Trophoblast cell (in vitro differentiated cells and primary cell): ENCODE measurements at regions not wholly inside any gene's neighbourhood (a gene's known extent, or its start where the extent isn't known, plus 50 kb on each side); places are given as distances from the start of the nearest gene placed in this dataset.

Source experiments
- DNase-seq, 2 donors: peaks; one replicate each; pipeline ENCODE4 v3.0.0-alpha.2; 2016
- H2AFZ ChIP-seq: 2 replicates; pipeline ENCODE4 v1.6.1; 2013; ENCODE audit warnings: low read length, moderate library complexity, mild to moderate bottlenecking; ENCODE audit not compliant: insufficient read depth, poor library complexity
- H2AK5ac ChIP-seq: 2 replicates; pipeline ENCODE4 v1.6.1; 2013; ENCODE audit warnings: mild to moderate bottlenecking, low read length
- H2BK120ac ChIP-seq: 2 replicates; pipeline ENCODE4 v1.6.1; 2013; ENCODE audit warnings: low read length, mild to moderate bottlenecking, moderate library complexity; ENCODE audit not compliant: insufficient read depth, poor library complexity
- H2BK12ac ChIP-seq: 2 replicates; pipeline ENCODE4 v1.6.1; 2013; ENCODE audit warnings: mild to moderate bottlenecking, low read length, moderate library complexity
- H2BK5ac ChIP-seq: 2 replicates; pipeline ENCODE4 v1.6.1; 2013; ENCODE audit warnings: low read length, low read depth, moderate library complexity, mild to moderate bottlenecking; ENCODE audit not compliant: poor library complexity
- H3K14ac ChIP-seq: 2 replicates; pipeline ENCODE4 v1.6.1; 2013; ENCODE audit warnings: mild to moderate bottlenecking, low read length
- H3K18ac ChIP-seq: 2 replicates; pipeline ENCODE4 v1.6.1; 2013; ENCODE audit warnings: mild to moderate bottlenecking, low read length
- H3K23ac ChIP-seq: 2 replicates; pipeline ENCODE4 v1.6.1; 2013; ENCODE audit warnings: low read length
- H3K27ac ChIP-seq: 2 replicates; pipeline ENCODE4 v1.5.1; 2013; ENCODE audit warnings: low read depth, mild to moderate bottlenecking, inconsistent platforms, low read length, moderate library complexity
- H3K27me3 ChIP-seq: 2 replicates; pipeline ENCODE4 v1.6.1; 2013; ENCODE audit warnings: inconsistent platforms, mild to moderate bottlenecking, low read length, moderate library complexity; ENCODE audit not compliant: insufficient read depth
- H3K36me3 ChIP-seq, 2 experiments: 1 replicate in 1 of 2; 2 replicates in 1 of 2; pipeline ENCODE4 v1.6.1; 2013; ENCODE audit warnings: low read length in 2 of 2, mild to moderate bottlenecking in 2 of 2, moderate library complexity in 1 of 2; ENCODE audit not compliant: insufficient read depth in 2 of 2, control insufficient read depth in 1 of 2
- H3K4ac ChIP-seq: 2 replicates; pipeline ENCODE4 v1.6.1; 2013; ENCODE audit warnings: low read depth, mild to moderate bottlenecking, low read length, moderate library complexity
- H3K4me1 ChIP-seq, 2 experiments: 1 replicate in 1 of 2; 2 replicates in 1 of 2; pipeline ENCODE4 v1.6.1; 2013; ENCODE audit warnings: low read length in 2 of 2, mild to moderate bottlenecking in 2 of 2, moderate library complexity in 1 of 2; ENCODE audit not compliant: insufficient read depth in 2 of 2, control insufficient read depth in 1 of 2
- H3K4me2 ChIP-seq: 2 replicates; pipeline ENCODE4 v1.6.1; 2013; ENCODE audit warnings: inconsistent platforms, mild to moderate bottlenecking, low read length, moderate library complexity
- H3K4me3 ChIP-seq: 2 replicates; pipeline ENCODE4 v1.5.1; 2013; ENCODE audit warnings: mild to moderate bottlenecking, low read depth, low read length, inconsistent platforms
- H3K79me1 ChIP-seq: one replicate; pipeline ENCODE4 v1.6.1; 2013; ENCODE audit warnings: low read length
- H3K79me2 ChIP-seq: 2 replicates; pipeline ENCODE4 v1.6.1; 2013; ENCODE audit warnings: low read length, mild to moderate bottlenecking; ENCODE audit not compliant: control insufficient read depth, insufficient read depth, poor library complexity
- H3K9ac ChIP-seq: 2 replicates; pipeline ENCODE4 v1.6.1; 2013; ENCODE audit warnings: mild to moderate bottlenecking, low read length
- H3K9me3 ChIP-seq: 2 replicates; pipeline ENCODE4 v1.6.1; 2013; ENCODE audit warnings: low read depth, mild to moderate bottlenecking, control low read depth, inconsistent platforms, low read length; ENCODE audit not compliant: insufficient read depth
- H4K12ac ChIP-seq: 2 replicates; pipeline ENCODE4 v1.6.1; 2013; ENCODE audit warnings: low read depth, mild to moderate bottlenecking, low read length, moderate library complexity
- H4K8ac ChIP-seq: 2 replicates; pipeline ENCODE4 v1.6.1; 2013; ENCODE audit warnings: low read depth, mild to moderate bottlenecking, low read length, moderate library complexity
- H4K91ac ChIP-seq: one replicate; pipeline ENCODE4 v1.6.1; 2013; ENCODE audit warnings: low read depth, mild to moderate bottlenecking, low read length, moderate library complexity
- WGBS: extraction: QIAGEN DNeasy Blood & Tissue Kit; methylation state at CpG from one replicate; pipeline ENCODE4 v1.1.7; 2013; ENCODE audit warnings: missing lambda C conversion rate; ENCODE audit not compliant: insufficient read length, insufficient coverage; ENCODE audit errors: extremely low coverage; 5-methylcytosine and 5-hydroxymethylcytosine counted together

GRCh38 chr10:52617346-52617745 lies 155.2 kb downstream of the MBL2 start:
- Histone ChIP-seq H4K12ac (no peak overlapping the region), H3K9ac (no peak overlapping the region), H3K4me1 (no peaks in the 10 kb centered on the region), H3K36me3 (no peaks in the 10 kb centered on the region), H2BK5ac (no peak overlapping the region), H2AFZ (no peak overlapping the region), H3K4me2 (no peak overlapping the region), H3K27ac (no peak overlapping the region), H2BK12ac (no peak overlapping the region), H3K79me2 (no peaks in the 10 kb centered on the region), H3K4ac (no peak overlapping the region), H3K14ac (no peak overlapping the region), H3K4me3 (no peak overlapping the region), H3K79me1 (no peaks in the 10 kb centered on the region), H2AK5ac (no peak overlapping the region), H3K18ac (no peak overlapping the region), H3K23ac (no peak overlapping the region), H3K9me3 (no peaks in the 10 kb centered on the region), H4K8ac (no peak overlapping the region), H3K27me3 (no peaks in the 10 kb centered on the region), H2BK120ac (no peak overlapping the region), H4K91ac (no peak overlapping the region)
- no CpG with 5 or more reads among the region's 1 CpG for WGBS
- DNase-seq: no peak

GRCh38 chr10:52619052-52619451 lies 153.5 kb downstream of the MBL2 start:
- Histone ChIP-seq H4K91ac (no peak overlapping the region), H3K9ac (no peak overlapping the region), H2AK5ac (no peak overlapping the region), H3K79me2 (no peaks in the 10 kb centered on the region), H3K27me3 (no peaks in the 10 kb centered on the region), H2AFZ (no peak overlapping the region), H4K8ac (no peak overlapping the region), H3K27ac (no peak overlapping the region), H3K79me1 (no peaks in the 10 kb centered on the region), H2BK12ac (no peak overlapping the region), H3K4me1 (no peaks in the 10 kb centered on the region), H3K4me3 (no peak overlapping the region), H3K4me2 (no peak overlapping the region), H4K12ac (no peak overlapping the region), H3K4ac (no peak overlapping the region), H3K18ac (no peak overlapping the region), H3K9me3 (no peaks in the 10 kb centered on the region), H3K23ac (no peak overlapping the region), H3K36me3 (no peaks in the 10 kb centered on the region), H2BK5ac (no peak overlapping the region), H3K14ac (no peak overlapping the region), H2BK120ac (no peak overlapping the region)
- WGBS: no CpG with 5 or more reads among the region's 1 CpG
- DNase-seq: no peak

GRCh38 chr10:52621635-52622079 lies 150.9 kb downstream of the MBL2 start:
- no peak overlapping the region for H3K4me2 ChIP-seq
- no peak overlapping the region for H4K8ac ChIP-seq
- no peaks in the 10 kb centered on the region for H3K36me3 ChIP-seq
- H3K79me2 ChIP-seq: no peaks in the 10 kb centered on the region
- no peak overlapping the region for H2BK12ac ChIP-seq
- no peak overlapping the region for H3K4ac ChIP-seq
- no peaks in the 10 kb centered on the region for H3K9me3 ChIP-seq
- H3K9ac ChIP-seq: no peak overlapping the region
- no peaks in the 10 kb centered on the region for H3K27me3 ChIP-seq
- H3K27ac ChIP-seq: no peak overlapping the region
- H2BK120ac ChIP-seq: no peak overlapping the region
- no peaks in the 10 kb centered on the region for H3K79me1 ChIP-seq
- no peak overlapping the region for H2AK5ac ChIP-seq
- H3K23ac ChIP-seq: no peak overlapping the region
- no peak overlapping the region for H2BK5ac ChIP-seq
- H3K18ac ChIP-seq: no peak overlapping the region
- H4K91ac ChIP-seq: no peak overlapping the region
- DNase-seq: no peak
- no peak overlapping the region for H4K12ac ChIP-seq
- no peaks in the 10 kb centered on the region for H3K4me1 ChIP-seq
- H2AFZ ChIP-seq: no peak overlapping the region
- no peak overlapping the region for H3K14ac ChIP-seq
- whole genome bisulfite sequencing: no CpG with 5 or more reads among the region's 2 CpGs
- H3K4me3 ChIP-seq: no peak overlapping the region

DNA sequence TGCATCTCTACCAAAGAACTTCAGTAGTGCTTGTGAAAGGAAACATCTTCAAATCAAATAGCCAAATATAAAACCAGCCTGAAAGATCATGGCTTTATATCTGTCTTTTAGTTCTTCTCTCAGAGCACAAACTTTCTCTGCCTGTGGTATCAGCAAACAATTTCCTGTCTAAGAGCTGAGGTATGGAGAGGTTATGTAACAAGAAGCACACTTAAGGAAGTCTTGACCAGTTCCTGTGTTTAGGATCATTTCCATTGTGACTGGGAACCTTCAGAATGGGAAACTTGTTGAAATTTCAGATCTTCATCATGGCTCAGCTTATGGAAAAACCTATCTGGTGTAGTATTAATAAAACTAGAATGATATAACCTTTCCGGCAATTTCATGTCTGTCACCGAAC lies 148.8 kb downstream of the MBL2 start:
- Histone ChIP-seq H3K9me3 (no peaks in the 10 kb centered on the region), H4K91ac (no peak overlapping the region), H3K36me3 (no peaks in the 10 kb centered on the region), H3K4me1 (no peaks in the 10 kb centered on the region), H3K14ac (no peak overlapping the region), H3K4ac (no peak overlapping the region), H2AK5ac (no peak overlapping the region), H2BK5ac (no peak overlapping the region), H4K12ac (no peak overlapping the region), H3K18ac (no peak overlapping the region), H2AFZ (no peak overlapping the region), H2BK12ac (no peak overlapping the region), H3K27ac (no peak overlapping the region), H3K4me2 (no peak overlapping the region), H3K27me3 (no peaks in the 10 kb centered on the region), H3K4me3 (no peak overlapping the region), H3K79me2 (no peaks in the 10 kb centered on the region), H4K8ac (no peak overlapping the region), H3K23ac (no peak overlapping the region), H2BK120ac (no peak overlapping the region), H3K79me1 (no peaks in the 10 kb centered on the region), H3K9ac (no peak overlapping the region)
- no peak for DNase-seq
- WGBS: no CpG with 5 or more reads among the region's 2 CpGs
